CD4-positive, alpha-beta T cell (primary cell): ENCODE measurements at regions not wholly inside any gene's neighbourhood (a gene's known extent, or its start where the extent isn't known, plus 50 kb on each side); places are given as distances from the start of the nearest gene placed in this dataset.

ENCODE experiments used
- ATAC-seq: fragments of 200-7000 bp; cut with Tn5 transposase; one replicate; pipeline ENCODE4 v1.10.0; 2022; ENCODE audit warnings: mild to moderate bottlenecking; ENCODE audit not compliant: poor library complexity
- CTCF ChIA-PET: fragments of 350-600 bp; sonication (Branson Sonifier 250); formaldehyde crosslinking; loops from one replicate; lab custom pipeline; 2021; ENCODE audit warnings: antibody characterized with exemption, inconsistent platforms; lab: Charles Lee
- POLR2A ChIA-PET: fragments of 350-600 bp; sonication (Branson Sonifier 250); formaldehyde crosslinking; loops from one replicate; lab custom pipeline; 2021; ENCODE audit warnings: antibody characterized with exemption, inconsistent platforms; lab: Charles Lee
- DNase-seq, 14 experiments: peaks; one replicate each; pipeline ENCODE4 v3.0.0-alpha.2; 2013 to 2020; ENCODE audit warnings: mixed read lengths in 2 of 14
- H3K27ac ChIP-seq, 2 donors: one replicate each; pipeline versions ENCODE4 v1.5.1 to v1.7.0; 2013; ENCODE audit warnings: low read length in 2 of 2, low read depth in 1 of 2, mild to moderate bottlenecking in 1 of 2
- H3K27me3 ChIP-seq, 2 experiments: 1 replicate in 1 of 2; 2 replicates in 1 of 2; pipeline versions ENCODE4 v1.6.1 to v1.7.0; 2013; ENCODE audit warnings: low read length in 2 of 2, control low read depth in 1 of 2, mild to moderate bottlenecking in 1 of 2, moderate library complexity in 1 of 2; ENCODE audit not compliant: insufficient read depth in 2 of 2, control insufficient read depth in 1 of 2
- H3K36me3 ChIP-seq: one replicate; pipeline ENCODE4 v1.6.1; 2013; ENCODE audit warnings: low read length, control low read depth; ENCODE audit not compliant: insufficient read depth
- H3K4me1 ChIP-seq: one replicate; pipeline ENCODE4 v1.6.1; 2013; ENCODE audit warnings: low read length, control low read depth; ENCODE audit not compliant: insufficient read depth
- H3K4me3 ChIP-seq: one replicate; pipeline ENCODE4 v1.5.1; 2013; ENCODE audit warnings: mild to moderate bottlenecking, low read length, moderate library complexity
- H3K9me3 ChIP-seq, 2 experiments: 1 replicate in 1 of 2; 2 replicates in 1 of 2; pipeline versions ENCODE4 v1.6.1 to v1.7.0; 2013; ENCODE audit warnings: low read length in 2 of 2, mild to moderate bottlenecking in 2 of 2, control low read depth in 1 of 2, moderate library complexity in 1 of 2; ENCODE audit not compliant: control insufficient read depth in 1 of 2, insufficient read depth in 1 of 2
- H3K27ac Mint-ChIP-seq: one replicate; pipeline ENCODE4 v1.8.0; 2020; ENCODE audit warnings: mixed read lengths
- H3K27me3 Mint-ChIP-seq: one replicate; pipeline ENCODE4 v1.8.0; 2021; ENCODE audit warnings: mixed read lengths
- H3K36me3 Mint-ChIP-seq: one replicate; pipeline ENCODE4 v1.8.0; 2021; ENCODE audit warnings: low read depth, mixed read lengths
- H3K4me1 Mint-ChIP-seq: one replicate; pipeline ENCODE4 v1.8.0; 2021; ENCODE audit warnings: low read depth, mixed read lengths
- H3K4me3 Mint-ChIP-seq: one replicate; pipeline ENCODE4 v1.8.0; 2020; ENCODE audit warnings: mild to moderate bottlenecking, mixed read lengths
- H3K9me3 Mint-ChIP-seq: one replicate; pipeline ENCODE4 v1.8.0; 2020; ENCODE audit warnings: mixed read lengths
- CTCF ChIP-seq: fragments of 200-600 bp; IDR thresholded peaks from one replicate; pipeline ENCODE4 v1.8.0; 2022; ENCODE audit warnings: antibody characterized with exemption, mild to moderate bottlenecking
- intact Hi-C, 2 experiments: fragments of 100-400 bp; cut with DNase I in 1 of 2; cut with micrococcal nuclease in 1 of 2; formaldehyde crosslinking; loops; one replicate each; pipeline versions ENCODE4 v1.15.1 to v1.9.0; 2023 to 2025; cut with DNase I, micrococcal nuclease

- H3K4me3 Mint-ChIP-seq = no peak overlapping the region
- Histone ChIP-seq H3K27me3 (no peaks in the 10 kb centered on the region), H3K4me1 (no peaks in the 10 kb centered on the region), H3K36me3 (no peaks in the 10 kb centered on the region), H3K9me3 (no peaks in the 10 kb centered on the region), H3K4me3 (no peak overlapping the region), H3K27ac (no peak overlapping the region)
- ChIA-PET POLR2A (no interaction called here), CTCF (no interaction called here)
- intact Hi-C loops = no loop called here
- H3K9me3 Mint-ChIP-seq = no peaks in the 10 kb centered on the region
- TF ChIP-seq CTCF = no peak
- H3K27me3 Mint-ChIP-seq = no peaks in the 10 kb centered on the region
- no peak for DNase-seq
- no peaks in the 10 kb centered on the region for H3K36me3 Mint-ChIP-seq
- ATAC-seq = no peak
- H3K4me1 Mint-ChIP-seq = no peaks in the 10 kb centered on the region
- no peak overlapping the region for H3K27ac Mint-ChIP-seq
These were observed 62.0 kb downstream of the SUCNR1 start for GRCh38 chr3:151935446-151935845.

GRCh38 chr3:151940481-151940880, 67.0 kb downstream of the SUCNR1 start:
- no peaks in the 10 kb centered on the region for H3K4me1 ChIP-seq
- H3K9me3 ChIP-seq = peaks cover 0 to 4% of the 10 kb centered on the region in 2 experiments
- H3K27ac ChIP-seq = no peak overlapping the region
- no peaks in the 10 kb centered on the region for H3K4me1 Mint-ChIP-seq
- no peak for ATAC-seq
- H3K9me3 Mint-ChIP-seq = no peaks in the 10 kb centered on the region
- no peak overlapping the region for H3K27ac Mint-ChIP-seq
- no peak for TF ChIP-seq CTCF
- H3K4me3 ChIP-seq = no peak overlapping the region
- intact Hi-C loops = no loop called here
- DNase-seq = no peak
- H3K27me3 Mint-ChIP-seq = no peaks in the 10 kb centered on the region
- no peaks in the 10 kb centered on the region for H3K36me3 Mint-ChIP-seq
- ChIA-PET POLR2A (no interaction called here), CTCF (no interaction called here)
- no peaks in the 10 kb centered on the region for H3K36me3 ChIP-seq
- H3K4me3 Mint-ChIP-seq = no peak overlapping the region
- no peaks in the 10 kb centered on the region for H3K27me3 ChIP-seq

- Mint-ChIP-seq H3K36me3 (no peaks in the 10 kb centered on the region), H3K4me1 (no peaks in the 10 kb centered on the region), H3K9me3 (no peaks in the 10 kb centered on the region), H3K4me3 (no peak overlapping the region), H3K27ac (no peak overlapping the region), H3K27me3 (peaks cover 13% of the 10 kb centered on the region)
- Histone ChIP-seq H3K4me3 (no peak overlapping the region), H3K4me1 (no peaks in the 10 kb centered on the region), H3K27me3 (no peaks in the 10 kb centered on the region), H3K27ac (no peak overlapping the region), H3K36me3 (no peaks in the 10 kb centered on the region), H3K9me3 (peaks cover 0 to 4% of the 10 kb centered on the region in 2 experiments)
- CTCF ChIA-PET = no interaction called here
- no peak for ATAC-seq
- no peak for DNase-seq
- POLR2A ChIA-PET = no interaction called here
- intact Hi-C loops = no loop called here
- TF ChIP-seq CTCF = no peak
These were observed 70.1 kb downstream of the SUCNR1 start for GRCh38 chr3:151943539-151943938.
